Hepatocyte (in vitro differentiated cells): ENCODE measurements at regions not wholly inside any gene's neighbourhood (a gene's known extent, or its start where the extent isn't known, plus 50 kb on each side); places are given as distances from the start of the nearest gene placed in this dataset.

ENCODE experiments used
- CTCF ChIP-seq: fragments of 200-600 bp; sonication (generic); IDR thresholded peaks from 2 replicates; pipeline ENCODE4 v1.5.1; 2016; ENCODE audit warnings: antibody characterized with exemption, mild to moderate bottlenecking; ENCODE audit not compliant: poor library complexity
- EZH2phosphoT487 ChIP-seq: fragments of 200-600 bp; sonication (generic); IDR thresholded peaks from one replicate; pipeline ENCODE4 v1.6.1; 2018; ENCODE audit warnings: antibody characterized with exemption, mild to moderate bottlenecking, low read depth, moderate library complexity; ENCODE audit not compliant: unreplicated experiment, severe bottlenecking

- no peak for TF ChIP-seq CTCF
- no peak for TF ChIP-seq EZH2phosphoT487
Observed at GRCh38 chr11:76256448-76256847, 50.1 kb upstream of the WNT11 start.
